HepG2 (cell line): ENCODE measurements at regions not wholly inside any gene's neighbourhood (a gene's known extent, or its start where the extent isn't known, plus 50 kb on each side); places are given as distances from the start of the nearest gene placed in this dataset.

Experiments used
- ATAC-seq: fragments of 200-7000 bp; cut with Tn5 transposase; 3 replicates; pipeline ENCODE4 v1.9.1; 2020; ENCODE audit warnings: mild to moderate bottlenecking, moderate library complexity
- BruUV-seq: library from RNA; stranded (reverse); fragments of 400-500 nt; replicated peaks from 2 replicates; lab custom pipeline; 2021; lab: Mats Ljungman, UMichigan
- CTCF ChIA-PET: fragments of 300-600 bp; formaldehyde crosslinking; extraction: SDS; loops from one replicate; lab custom pipeline; 2021; ENCODE audit warnings: low total read pairs, inconsistent platforms, low intra/inter-chr PET ratio; lab: Yijun Ruan, JAX
- POLR2A ChIA-PET: fragments of 350-600 bp; sonication (Branson Sonifier 250); formaldehyde crosslinking; loops from one replicate; lab custom pipeline; 2020; ENCODE audit warnings: antibody characterized with exemption, inconsistent platforms; lab: Yijun Ruan, JAX
- DNase-seq: peaks from one replicate; pipeline ENCODE4 v3.0.0-alpha.2; 2015; ENCODE audit warnings: low spot score
- FAIRE-seq: peaks from 3 replicates; lab custom pipeline; 2011; peaks lifted over from hg19 to GRCh38; lab: Jason Lieb, UNC
- H2AFZ ChIP-seq: one replicate; pipeline ENCODE4 v1.6.1; 2011; ENCODE audit warnings: low read length, inconsistent platforms
- H3K27ac ChIP-seq: fragments of 300-600 bp; 3 replicates; pipeline ENCODE4 v1.8.0; 2011; ENCODE audit warnings: mixed run types, mild to moderate bottlenecking, mixed read lengths, low read length, inconsistent platforms; ENCODE audit not compliant: insufficient read depth; ENCODE audit errors: extremely low read length
- H3K27me3 ChIP-seq, 2 experiments: fragments of 200-600 bp in 1 of 2; 2 replicates in 1 of 2; 3 replicates in 1 of 2; pipeline versions ENCODE4 v1.6.0 to v1.8.0; 2011; ENCODE audit warnings: low read length in 2 of 2, mild to moderate bottlenecking in 2 of 2, moderate library complexity in 2 of 2, inconsistent platforms in 1 of 2; ENCODE audit not compliant: insufficient read depth in 2 of 2, control insufficient read depth in 1 of 2
- H3K36me3 ChIP-seq, 2 experiments: fragments of 200-600 bp in 1 of 2; replicated peaks in 1 of 2; 2 replicates in 1 of 2; 3 replicates in 1 of 2; pipeline versions ENCODE4 v1.5.1 to v1.8.0; 2011; ENCODE audit warnings: low read length in 2 of 2, inconsistent platforms in 1 of 2; ENCODE audit not compliant: insufficient read depth in 2 of 2, control insufficient read depth in 1 of 2
- H3K4me1 ChIP-seq: 2 replicates; pipeline ENCODE4 v1.5.1; 2012; ENCODE audit warnings: low read length, inconsistent platforms; ENCODE audit not compliant: insufficient read depth
- H3K4me2 ChIP-seq: 2 replicates; pipeline ENCODE4 v1.6.0; 2011; ENCODE audit warnings: low read depth, low read length, inconsistent platforms
- H3K4me3 ChIP-seq, 3 experiments: fragments of 200-600 bp in 1 of 3; sonication (generic), shearing (Covaris generic) in 1 of 3; replicated peaks in 1 of 3; 2 replicates each; pipeline ENCODE4 v1.5.1; 2011 to 2016; ENCODE audit warnings: low read length in 3 of 3, inconsistent platforms in 2 of 3, low read depth in 2 of 3, mild to moderate bottlenecking in 2 of 3, control low read depth in 1 of 3, mixed read lengths in 1 of 3; ENCODE audit not compliant: insufficient read depth in 1 of 3
- H3K79me2 ChIP-seq: one replicate; pipeline ENCODE4 v1.6.1; 2011; ENCODE audit warnings: low read length, inconsistent platforms; ENCODE audit not compliant: insufficient read depth
- H3K9ac ChIP-seq: 2 replicates; pipeline ENCODE4 v1.6.0; 2011; ENCODE audit warnings: mild to moderate bottlenecking, low read depth, low read length, inconsistent platforms; ENCODE audit not compliant: insufficient read depth
- H3K9me3 ChIP-seq: 2 replicates; pipeline ENCODE4 v1.5.1; 2012; ENCODE audit warnings: mild to moderate bottlenecking, low read length
- H4K20me1 ChIP-seq: 2 replicates; pipeline ENCODE4 v1.6.0; 2011; ENCODE audit warnings: inconsistent platforms, mild to moderate bottlenecking, low read length, moderate library complexity; ENCODE audit not compliant: insufficient read depth
- DZIP1 ChIP-seq: sonication (generic); formaldehyde crosslinking; IDR thresholded peaks from 2 replicates; pipeline ENCODE4 v1.5.0; 2020; ENCODE audit warnings: mild to moderate bottlenecking, missing genetic modification reagents
- GATAD2A ChIP-seq: IDR thresholded peaks from 2 replicates; pipeline ENCODE4 v1.6.1; 2016
- HHEX ChIP-seq: IDR thresholded peaks from 2 replicates; pipeline ENCODE4 v1.6.1; 2016; ENCODE audit warnings: control low read depth
- KMT2B ChIP-seq: IDR thresholded peaks from 2 replicates; pipeline ENCODE4 v1.6.1; 2016; ENCODE audit warnings: missing genetic modification reagents, missing compliant biosample characterization
- LRRFIP1 ChIP-seq: sonication (generic); formaldehyde crosslinking; conservative IDR thresholded peaks from 2 replicates; pipeline ENCODE4 v1.4.0; 2020; ENCODE audit warnings: missing genetic modification reagents
- MEIS2 ChIP-seq: sonication (generic); formaldehyde crosslinking; IDR thresholded peaks from 2 replicates; pipeline ENCODE4 v1.9.0; 2021; ENCODE audit warnings: mild to moderate bottlenecking, missing genetic modification reagents
- MIXL1 ChIP-seq: IDR thresholded peaks from 2 replicates; pipeline ENCODE4 v1.6.1; 2016
- NR2F1 ChIP-seq, 2 experiments: fragments of 450-650 bp in 1 of 2; formaldehyde crosslinking in 1 of 2; IDR thresholded peaks; 2 replicates each; pipeline versions ENCODE4 v1.5.0 to v1.6.1; 2016 to 2020; ENCODE audit warnings: mild to moderate bottlenecking in 1 of 2, missing compliant biosample characterization in 1 of 2, missing genetic modification reagents in 1 of 2, moderate library complexity in 1 of 2
- SATB2 ChIP-seq: sonication (generic); formaldehyde crosslinking; IDR thresholded peaks from 2 replicates; pipeline ENCODE4 v1.5.0; 2020; ENCODE audit warnings: missing genetic modification reagents
- U2AF1 ChIP-seq: fragments of 200-400 bp; formaldehyde crosslinking; optimal IDR thresholded peaks from 2 replicates; pipeline ENCODE3; 2017; ENCODE audit warnings: mild to moderate bottlenecking, low read depth, low read length
- XRCC5 ChIP-seq: fragments of 200-400 bp; formaldehyde crosslinking; optimal IDR thresholded peaks from 2 replicates; pipeline ENCODE3; 2017; ENCODE audit warnings: mild to moderate bottlenecking, low read length
- ZBTB14 ChIP-seq: sonication (generic); formaldehyde crosslinking; IDR thresholded peaks from 2 replicates; pipeline ENCODE4 v1.4.0; 2020; ENCODE audit warnings: missing genetic modification reagents
- ZFP36L2 ChIP-seq: sonication (generic); formaldehyde crosslinking; IDR thresholded peaks from 2 replicates; pipeline ENCODE4 v1.4.0; 2020; ENCODE audit warnings: missing genetic modification reagents
- ZFP37 ChIP-seq: sonication (generic); formaldehyde crosslinking; IDR thresholded peaks from 2 replicates; pipeline ENCODE4 v1.4.0; 2020; ENCODE audit warnings: missing genetic modification reagents, borderline replicate concordance
- ZFYVE20 ChIP-seq: sonication (generic); formaldehyde crosslinking; IDR thresholded peaks from 2 replicates; pipeline ENCODE4 v1.8.0; 2023; ENCODE audit warnings: low read depth, mild to moderate bottlenecking, moderate library complexity, missing genetic modification reagents, borderline replicate concordance
- ZNF510 ChIP-seq: sonication (generic); formaldehyde crosslinking; IDR thresholded peaks from 2 replicates; pipeline ENCODE4 v1.4.0; 2020; ENCODE audit warnings: low read depth, mild to moderate bottlenecking, missing genetic modification reagents
- ZNF737 ChIP-seq: sonication (generic); formaldehyde crosslinking; IDR thresholded peaks from 2 replicates; pipeline ENCODE4 v1.5.0; 2020; ENCODE audit warnings: missing genetic modification reagents, mild to moderate bottlenecking, borderline replicate concordance
- ZNF891 ChIP-seq: sonication (generic); formaldehyde crosslinking; IDR thresholded peaks from 2 replicates; pipeline ENCODE4 v1.5.0; 2020; ENCODE audit warnings: mild to moderate bottlenecking, missing genetic modification reagents
- whole genome bisulfite sequencing: methylation state at CpG from one replicate; pipeline ENCODE4 v1.1.6; 2017; ENCODE audit warnings: low lambda C conversion rate; 5-methylcytosine and 5-hydroxymethylcytosine counted together
- in situ Hi-C: cut with HindIII; loops from 2 replicates; pipeline ENCODE4 v1.10.0; 2017; ENCODE audit warnings: low pct_unique_long_range_greater_than_20kb; ENCODE audit not compliant: extremely low pct_ligation_motif_present
- intact Hi-C: fragments of 100-400 bp; cut with micrococcal nuclease; formaldehyde crosslinking; loops from one replicate; pipeline ENCODE4 v1.10.0; 2022; ENCODE audit not compliant: unreplicated experiment

GRCh38 chr3:34279901-34280300, 481.5 kb downstream of the PDCD6IP start (continued):
- TF ChIP-seq ZFYVE20 (CRISPR knock-in tag): no peak

GRCh38 chr3:34283751-34284150, 485.3 kb downstream of the PDCD6IP start:
- intact Hi-C loops: no loop called here
- Histone ChIP-seq H3K4me3 (no peak overlapping the region), H3K9ac (no peak overlapping the region), H3K27ac (no peak overlapping the region), H4K20me1 (no peaks in the 10 kb centered on the region), H2AFZ (no peak overlapping the region), H3K4me1 (no peaks in the 10 kb centered on the region), H3K27me3 (no peaks in the 10 kb centered on the region), H3K9me3 (no peaks in the 10 kb centered on the region), H3K4me2 (no peak overlapping the region), H3K36me3 (no peaks in the 10 kb centered on the region), H3K79me2 (no peaks in the 10 kb centered on the region)
- FAIRE-seq (no peak), DNase-seq (no peak), ATAC-seq (no peak)
- 2% methylated on average over 3 of the region's 3 CpGs for WGBS
- in situ Hi-C loops: no loop called here
- POLR2A ChIA-PET: no interaction called here
- CTCF ChIA-PET: no interaction called here
- BruUV-seq: no TSS peak
- TF ChIP-seq DZIP1 (CRISPR knock-in tag) (no peak), MIXL1 (CRISPR knock-in tag) (no peak), MEIS2 (CRISPR knock-in tag) (no peak), HHEX (CRISPR knock-in tag) (no peak), SATB2 (CRISPR knock-in tag) (no peak), ZNF737 (CRISPR knock-in tag) (no peak), XRCC5 (no peak), ZNF510 (CRISPR knock-in tag) (no peak), KMT2B (no peak), ZFP36L2 (CRISPR knock-in tag) (no peak), U2AF1 (no peak), ZFP37 (CRISPR knock-in tag) (no peak), GATAD2A (CRISPR knock-in tag) (no peak), ZBTB14 (CRISPR knock-in tag) (no peak), LRRFIP1 (CRISPR knock-in tag) (no peak), NR2F1 (CRISPR knock-in tag; IDR thresholded peaks at IDR 0.05) (no peak), ZNF891 (no peak)
